Endothelial cell of umbilical vein (primary cell): ENCODE measurements at regions not wholly inside any gene's neighbourhood (a gene's known extent, or its start where the extent isn't known, plus 50 kb on each side); places are given as distances from the start of the nearest gene placed in this dataset.

Experiments
- BruUV-seq: library from RNA; stranded (reverse); fragments of 400-500 nt; replicated peaks from 2 replicates; lab custom pipeline; 2021; lab: Mats Ljungman, UMichigan
- CTCF ChIA-PET: fragments of 300-600, 350-600 bp; sonication (Branson Sonifier 250); formaldehyde crosslinking; loops from one replicate; lab custom pipeline; 2021; ENCODE audit warnings: antibody characterized with exemption, inconsistent platforms; lab: Charles Lee
- POLR2A ChIA-PET: fragments of 300-600, 350-600 bp; sonication (Branson Sonifier 250); formaldehyde crosslinking; loops from one replicate; lab custom pipeline; 2021; ENCODE audit warnings: antibody characterized with exemption, inconsistent platforms; lab: Charles Lee
- DNase-seq: peaks from one replicate; pipeline ENCODE4 v3.0.0-alpha.2; 2011; ENCODE audit warnings: low read depth, low spot score
- FAIRE-seq: peaks from 2 replicates; lab custom pipeline; 2011; peaks lifted over from hg19 to GRCh38; lab: Jason Lieb, UNC
- H2AFZ ChIP-seq: 2 replicates; pipeline ENCODE4 v1.6.0; 2012; ENCODE audit warnings: low read depth, low read length, control low read depth, inconsistent platforms
- H3K27ac ChIP-seq: 2 replicates; pipeline ENCODE4 v1.5.1; 2011; ENCODE audit warnings: low read depth, mild to moderate bottlenecking, control low read depth, low read length, moderate library complexity; ENCODE audit not compliant: insufficient read depth
- H3K27me3 ChIP-seq, 2 experiments: 2 replicates each; pipeline versions ENCODE4 v1.6.0 to v1.6.1; 2011; ENCODE audit warnings: low read length in 2 of 2, mixed read lengths in 1 of 2; ENCODE audit not compliant: control insufficient read depth in 2 of 2, insufficient read depth in 2 of 2
- H3K36me3 ChIP-seq, 2 experiments: 2 replicates in 1 of 2; 3 replicates in 1 of 2; pipeline ENCODE4 v1.5.1; 2011; ENCODE audit warnings: low read length in 2 of 2, mild to moderate bottlenecking in 1 of 2, moderate library complexity in 1 of 2; ENCODE audit not compliant: control insufficient read depth in 2 of 2, insufficient read depth in 2 of 2; ENCODE audit errors: extremely low read depth in 1 of 2
- H3K4me1 ChIP-seq: 3 replicates; pipeline ENCODE4 v1.5.1; 2011; ENCODE audit warnings: mild to moderate bottlenecking, low read length; ENCODE audit not compliant: control insufficient read depth, insufficient read depth; ENCODE audit errors: extremely low read depth
- H3K4me2 ChIP-seq: 2 replicates; pipeline ENCODE4 v1.6.1; 2011; ENCODE audit warnings: low read length, control low read depth, mixed read lengths; ENCODE audit not compliant: insufficient read depth
- H3K4me3 ChIP-seq, 3 experiments: fragments of 200-600 bp in 1 of 3; sonication (generic), shearing (Covaris generic) in 1 of 3; replicated peaks in 1 of 3; 2 replicates each; pipeline ENCODE4 v1.5.1; 2011 to 2016; ENCODE audit warnings: control low read depth in 3 of 3, low read length in 3 of 3, mild to moderate bottlenecking in 2 of 3, inconsistent platforms in 1 of 3, low read depth in 1 of 3, moderate library complexity in 1 of 3; ENCODE audit not compliant: insufficient read depth in 1 of 3
- H3K79me2 ChIP-seq: 2 replicates; pipeline ENCODE4 v1.6.0; 2012; ENCODE audit warnings: low read length, inconsistent platforms; ENCODE audit not compliant: control insufficient read depth, insufficient read depth
- H3K9ac ChIP-seq: replicated peaks from 2 replicates; pipeline ENCODE3; 2011; ENCODE audit warnings: low read length, control low read depth; ENCODE audit not compliant: insufficient read depth; ENCODE audit errors: extremely low read depth
- H3K9me1 ChIP-seq: replicated peaks from 3 replicates; pipeline ENCODE4 v1.6.0; 2011; ENCODE audit warnings: mild to moderate bottlenecking, low read length; ENCODE audit not compliant: control insufficient read depth, insufficient read depth; ENCODE audit errors: extremely low read depth
- H3K9me3 ChIP-seq: replicated peaks from 2 replicates; pipeline ENCODE4 v1.5.1; 2012; ENCODE audit warnings: low read length, inconsistent platforms; ENCODE audit not compliant: control insufficient read depth, insufficient read depth
- H4K20me1 ChIP-seq: replicated peaks from 2 replicates; pipeline ENCODE3; 2011; ENCODE audit warnings: mild to moderate bottlenecking, low read length; ENCODE audit not compliant: control insufficient read depth, insufficient read depth; ENCODE audit errors: extremely low read depth
- EZH2 ChIP-seq: IDR thresholded peaks from 2 replicates; pipeline ENCODE4 v1.6.1; 2012; ENCODE audit warnings: borderline replicate concordance, low read depth, mild to moderate bottlenecking, moderate library complexity, low read length, inconsistent platforms; ENCODE audit not compliant: severe bottlenecking
- FOS ChIP-seq: IDR thresholded peaks from 2 replicates; pipeline ENCODE4 v1.6.1; 2011; ENCODE audit warnings: mild to moderate bottlenecking, low read length, moderate library complexity, borderline replicate concordance; ENCODE audit not compliant: insufficient read depth
- GATA2 ChIP-seq: IDR thresholded peaks from 2 replicates; pipeline ENCODE4 v1.7.0; 2011; ENCODE audit warnings: low read depth, mild to moderate bottlenecking, moderate library complexity, mixed read lengths, low read length; ENCODE audit not compliant: insufficient read length, insufficient read depth
- JUN ChIP-seq: IDR thresholded peaks from 2 replicates; pipeline ENCODE4 v1.6.1; 2011; ENCODE audit warnings: borderline replicate concordance, low read depth; ENCODE audit not compliant: insufficient read length, insufficient read depth
- MYC ChIP-seq: IDR thresholded peaks from one replicate; pipeline ENCODE4 v1.6.1; 2011; ENCODE audit warnings: mild to moderate bottlenecking, low read depth, low read length
- POLR2A ChIP-seq: IDR thresholded peaks from 2 replicates; pipeline ENCODE4 v1.6.1; 2012; ENCODE audit warnings: low read depth, mild to moderate bottlenecking, control low read depth, low read length
- POLR2AphosphoS5 ChIP-seq: IDR thresholded peaks from 2 replicates; pipeline ENCODE4 v1.6.1; 2012; ENCODE audit warnings: low read depth, mild to moderate bottlenecking, control low read depth, low read length, moderate library complexity; ENCODE audit not compliant: insufficient read depth
- dilution Hi-C: fragments of 300-500 bp; cut with MboI; formaldehyde crosslinking; loops from one replicate; pipeline ENCODE4 v1.15.0; 2019; ENCODE audit warnings: low sequenced_read_pairs; ENCODE audit not compliant: extremely low pct_ligation_motif_present
- intact Hi-C: fragments of 100-400 bp; cut with micrococcal nuclease; formaldehyde crosslinking; loops from one replicate; pipeline ENCODE4 v1.10.0; 2022
- TF ChIP-seq, protein P1 (sequence below): IDR thresholded peaks from 2 replicates; pipeline ENCODE4 v1.6.1; 2011; ENCODE audit not compliant: insufficient read depth, insufficient read length
- TF ChIP-seq, protein P2 (sequence below), 2 donors: IDR thresholded peaks; 1 replicate in 1 of 2; 2 replicates in 1 of 2; pipeline ENCODE4 v1.5.1; 2011; ENCODE audit warnings: low read length in 2 of 2, mild to moderate bottlenecking in 2 of 2, moderate library complexity in 2 of 2, control low read depth in 1 of 2, inconsistent platforms in 1 of 2, low read depth in 1 of 2; ENCODE audit not compliant: insufficient read depth in 1 of 2; ENCODE audit errors: extremely low read depth in 1 of 2

DNA sequence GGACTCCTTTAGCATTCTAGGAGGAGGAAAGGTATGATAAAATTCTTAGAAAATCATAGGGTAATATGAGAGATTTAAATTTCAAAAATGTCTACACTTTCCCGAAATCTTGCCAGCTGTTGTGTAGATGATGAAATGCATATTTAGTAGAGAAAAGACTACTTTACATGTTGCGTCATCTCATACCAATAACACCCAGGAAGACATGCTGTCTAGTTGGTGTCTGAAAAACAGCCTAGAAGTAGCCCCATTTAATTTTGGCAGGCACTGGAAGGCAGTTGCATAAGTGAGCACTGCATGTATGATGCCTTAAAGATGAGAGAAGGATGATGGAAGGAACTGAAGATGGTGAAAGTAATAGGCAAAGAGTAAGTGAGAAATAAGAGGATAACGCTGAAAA is 310.5 kb upstream of the TPM1 start:
- dilution Hi-C loops, result no loop called here
- TF ChIP-seq, protein P1, sequence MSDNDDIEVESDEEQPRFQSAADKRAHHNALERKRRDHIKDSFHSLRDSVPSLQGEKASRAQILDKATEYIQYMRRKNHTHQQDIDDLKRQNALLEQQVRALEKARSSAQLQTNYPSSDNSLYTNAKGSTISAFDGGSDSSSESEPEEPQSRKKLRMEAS, result no peak
- TF ChIP-seq EZH2, result no peak
- no peak for TF ChIP-seq GATA2
- no peak for TF ChIP-seq POLR2AphosphoS5
- TF ChIP-seq, protein P2, sequence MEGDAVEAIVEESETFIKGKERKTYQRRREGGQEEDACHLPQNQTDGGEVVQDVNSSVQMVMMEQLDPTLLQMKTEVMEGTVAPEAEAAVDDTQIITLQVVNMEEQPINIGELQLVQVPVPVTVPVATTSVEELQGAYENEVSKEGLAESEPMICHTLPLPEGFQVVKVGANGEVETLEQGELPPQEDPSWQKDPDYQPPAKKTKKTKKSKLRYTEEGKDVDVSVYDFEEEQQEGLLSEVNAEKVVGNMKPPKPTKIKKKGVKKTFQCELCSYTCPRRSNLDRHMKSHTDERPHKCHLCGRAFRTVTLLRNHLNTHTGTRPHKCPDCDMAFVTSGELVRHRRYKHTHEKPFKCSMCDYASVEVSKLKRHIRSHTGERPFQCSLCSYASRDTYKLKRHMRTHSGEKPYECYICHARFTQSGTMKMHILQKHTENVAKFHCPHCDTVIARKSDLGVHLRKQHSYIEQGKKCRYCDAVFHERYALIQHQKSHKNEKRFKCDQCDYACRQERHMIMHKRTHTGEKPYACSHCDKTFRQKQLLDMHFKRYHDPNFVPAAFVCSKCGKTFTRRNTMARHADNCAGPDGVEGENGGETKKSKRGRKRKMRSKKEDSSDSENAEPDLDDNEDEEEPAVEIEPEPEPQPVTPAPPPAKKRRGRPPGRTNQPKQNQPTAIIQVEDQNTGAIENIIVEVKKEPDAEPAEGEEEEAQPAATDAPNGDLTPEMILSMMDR (IDR thresholded peaks at IDR 0.05; ENCODE audit: extremely low read depth in 1 of 2, insufficient read depth in 1 of 2, low read depth in 1 of 2, low read length in 2 of 2), result no peak
- TF ChIP-seq POLR2A, result no peak
- no peak for TF ChIP-seq FOS
- TF ChIP-seq MYC, result no peak
- no peak for TF ChIP-seq JUN
- Histone ChIP-seq H4K20me1 (no peaks in the 10 kb centered on the region), H3K9me1 (no peaks in the 10 kb centered on the region), H3K9me3 (no peaks in the 10 kb centered on the region), H2AFZ (no peak overlapping the region), H3K4me1 (no peaks in the 10 kb centered on the region), H3K36me3 (no peaks in the 10 kb centered on the region), H3K4me3 (no peak overlapping the region), H3K27me3 (peaks cover 5 to 25% of the 10 kb centered on the region in 2 experiments), H3K27ac (no peak overlapping the region), H3K79me2 (no peaks in the 10 kb centered on the region), H3K4me2 (no peak overlapping the region), H3K9ac (no peak overlapping the region)
- intact Hi-C loops, result no loop called here
- no peak for FAIRE-seq
- CTCF ChIA-PET, result interaction anchor here (3.0 kb wide), 1 partner anchor 10 kb away, joined by 41 read pairs; no protein-coding TSS in a partner anchor
- POLR2A ChIA-PET, result no interaction called here
- no TSS peak for BruUV-seq
- DNase-seq, result no peak
